ENCODE measurements at regions not wholly inside any gene's neighbourhood (a gene's known extent, or its start where the extent isn't known, plus 50 kb on each side); places are given as distances from the start of the nearest gene placed in this dataset.

DNA sequence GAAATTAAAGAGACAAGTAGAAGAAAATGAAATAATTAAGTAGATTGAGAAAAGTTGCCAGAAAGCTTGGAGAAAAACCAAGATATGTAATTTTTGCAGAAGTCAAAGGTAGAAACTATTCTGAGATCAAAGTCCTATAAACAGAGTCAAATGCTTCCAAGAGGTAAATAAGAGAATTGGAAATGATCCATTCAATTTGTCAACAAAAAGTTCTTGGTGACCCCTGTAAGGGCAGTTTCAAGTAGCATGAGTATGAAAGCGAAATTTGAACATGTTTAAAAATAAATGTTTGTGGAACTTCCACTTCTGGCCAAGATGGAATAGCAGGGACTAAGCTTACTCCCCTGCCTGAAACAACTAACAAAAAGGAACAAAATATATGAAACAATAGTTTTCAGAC lies 562.0 kb downstream of the SMARCA1 start:
- TF ChIP-seq, protein P1, sequence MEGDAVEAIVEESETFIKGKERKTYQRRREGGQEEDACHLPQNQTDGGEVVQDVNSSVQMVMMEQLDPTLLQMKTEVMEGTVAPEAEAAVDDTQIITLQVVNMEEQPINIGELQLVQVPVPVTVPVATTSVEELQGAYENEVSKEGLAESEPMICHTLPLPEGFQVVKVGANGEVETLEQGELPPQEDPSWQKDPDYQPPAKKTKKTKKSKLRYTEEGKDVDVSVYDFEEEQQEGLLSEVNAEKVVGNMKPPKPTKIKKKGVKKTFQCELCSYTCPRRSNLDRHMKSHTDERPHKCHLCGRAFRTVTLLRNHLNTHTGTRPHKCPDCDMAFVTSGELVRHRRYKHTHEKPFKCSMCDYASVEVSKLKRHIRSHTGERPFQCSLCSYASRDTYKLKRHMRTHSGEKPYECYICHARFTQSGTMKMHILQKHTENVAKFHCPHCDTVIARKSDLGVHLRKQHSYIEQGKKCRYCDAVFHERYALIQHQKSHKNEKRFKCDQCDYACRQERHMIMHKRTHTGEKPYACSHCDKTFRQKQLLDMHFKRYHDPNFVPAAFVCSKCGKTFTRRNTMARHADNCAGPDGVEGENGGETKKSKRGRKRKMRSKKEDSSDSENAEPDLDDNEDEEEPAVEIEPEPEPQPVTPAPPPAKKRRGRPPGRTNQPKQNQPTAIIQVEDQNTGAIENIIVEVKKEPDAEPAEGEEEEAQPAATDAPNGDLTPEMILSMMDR (conservative IDR thresholded peaks at IDR 0.05; ENCODE audit: low read depth, low read length): no peak
- no peak for TF ChIP-seq EZH2 (IDR thresholded peaks at IDR 0.05; ENCODE audit: borderline replicate concordance, low read depth, low read length, poor library complexity, severe bottlenecking)
